NCI-H82 treated with DMSO at 0.1 percent for 48 hours (cell line): ENCODE measurements at regions not wholly inside any gene's neighbourhood (a gene's known extent, or its start where the extent isn't known, plus 50 kb on each side); places are given as distances from the start of the nearest gene placed in this dataset.
"Not testable (repeated sequence)": the region's sequence is repeated elsewhere in the genome, so short reads cannot be mapped to it uniquely, and the experiment has no call there.

Experiments
- DNase-seq: peaks from one replicate; lab custom pipeline; 2025; ENCODE audit not compliant: unreplicated experiment; lab: John Stamatoyannopoulos, UW

DNA sequence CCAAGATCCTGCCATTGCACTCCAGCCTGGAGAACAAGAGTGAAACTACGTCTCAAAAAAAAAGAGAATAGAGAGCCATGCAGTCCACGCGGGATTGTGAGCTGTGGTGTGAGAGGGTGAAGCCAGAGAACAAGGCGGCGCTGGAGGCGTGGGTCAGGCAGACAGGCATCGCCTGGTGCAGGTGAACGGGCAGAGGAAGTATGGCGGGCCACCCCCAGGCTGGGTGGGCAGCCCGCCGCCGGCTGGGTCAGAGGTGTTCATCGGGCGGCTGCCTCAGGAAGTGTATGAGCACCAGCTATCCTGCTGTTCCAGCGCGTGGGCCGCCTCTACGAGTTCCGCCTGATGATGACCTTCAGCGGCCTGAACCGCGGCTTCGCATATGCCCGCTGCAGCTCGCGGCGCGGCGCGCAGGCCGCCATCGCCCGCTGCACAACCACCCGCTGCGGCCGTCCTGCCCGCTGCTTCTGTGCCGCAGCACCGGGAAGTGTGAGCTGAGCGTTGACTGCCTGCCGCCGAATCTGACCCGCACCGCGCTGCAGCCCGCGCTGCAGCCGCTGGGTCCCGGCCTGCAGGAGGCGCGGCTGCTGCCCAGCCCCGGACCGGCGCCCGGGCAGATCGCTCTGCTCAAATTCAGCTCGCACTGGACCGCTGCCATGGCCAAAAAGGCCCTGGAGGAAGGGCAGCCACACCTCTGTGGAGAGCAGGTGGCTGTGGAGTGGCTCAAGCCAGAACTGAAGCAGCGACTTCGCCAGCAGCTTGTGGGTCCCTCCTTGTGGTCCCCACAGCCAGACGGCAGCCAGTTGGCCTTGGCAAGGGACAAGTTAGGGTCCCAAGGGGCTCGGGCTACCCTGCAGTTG, 95.5 kb upstream of the PLEKHM1 start:
- not testable (repeated sequence) for DNase-seq

DNA sequence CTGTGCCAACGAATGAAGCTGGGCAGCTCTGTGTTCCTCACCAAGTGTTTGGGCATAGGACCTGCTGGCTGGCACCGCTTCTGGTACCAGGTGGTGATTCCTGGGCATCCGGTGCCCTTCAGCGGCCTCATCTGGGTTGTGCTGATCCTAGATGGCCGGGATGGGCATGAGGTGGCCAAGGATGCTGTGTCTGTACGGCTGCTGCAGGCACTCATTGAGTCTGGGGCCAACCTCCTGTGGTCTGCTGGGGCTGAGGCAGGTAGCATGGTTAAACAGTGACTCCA, 96.1 kb upstream of the PLEKHM1 start:
- DNase-seq = not testable (repeated sequence)

- DNase-seq = not testable (repeated sequence)
These were observed 102.0 kb upstream of the PLEKHM1 start for GRCh38 chr17:45592433-45592923.

DNA sequence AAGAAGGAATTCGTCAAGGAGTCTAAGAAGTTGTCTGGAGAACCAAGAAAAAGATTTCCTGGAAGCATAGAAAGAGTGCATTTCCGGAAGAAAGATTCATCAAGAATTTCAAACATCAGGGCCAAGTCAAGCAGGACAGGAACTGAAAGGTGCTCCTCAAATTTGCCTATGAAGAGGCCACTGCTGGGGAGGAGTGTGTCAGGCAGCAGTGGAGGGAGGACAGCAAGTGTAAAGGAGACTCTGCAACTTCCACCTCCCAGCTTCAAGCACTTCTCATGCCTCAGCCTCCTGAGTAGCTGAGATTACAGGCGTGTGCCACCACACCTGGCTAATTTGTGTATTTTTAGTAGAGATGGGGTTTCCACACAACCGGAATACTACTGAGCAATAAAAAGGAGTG, 105.8 kb upstream of the PLEKHM1 start:
- not testable (repeated sequence) for DNase-seq

- not testable (repeated sequence) for DNase-seq
These were observed 109.8 kb upstream of the PLEKHM1 start for GRCh38 chr17:45600052-45601012.

DNA sequence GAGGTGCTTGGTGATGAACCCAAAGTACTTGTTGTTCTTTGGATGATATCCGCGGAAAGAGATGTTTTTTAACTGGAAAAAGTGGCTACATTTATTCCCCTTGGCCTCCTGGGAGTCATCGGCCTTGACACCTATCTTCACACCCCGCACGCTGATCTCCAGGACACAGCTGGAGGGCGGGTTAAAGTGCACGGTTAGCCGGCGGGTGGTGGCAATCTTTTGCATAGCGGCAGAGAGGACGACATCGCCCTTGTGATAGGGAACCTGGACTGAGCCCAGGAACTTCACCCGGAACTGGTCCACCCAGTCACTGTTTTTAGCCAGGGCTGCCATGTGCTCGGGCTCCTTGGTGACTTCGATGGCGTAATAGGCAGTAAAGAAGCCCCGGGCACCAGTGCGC, 110.5 kb upstream of the PLEKHM1 start:
- DNase-seq = not testable (repeated sequence)

DNA sequence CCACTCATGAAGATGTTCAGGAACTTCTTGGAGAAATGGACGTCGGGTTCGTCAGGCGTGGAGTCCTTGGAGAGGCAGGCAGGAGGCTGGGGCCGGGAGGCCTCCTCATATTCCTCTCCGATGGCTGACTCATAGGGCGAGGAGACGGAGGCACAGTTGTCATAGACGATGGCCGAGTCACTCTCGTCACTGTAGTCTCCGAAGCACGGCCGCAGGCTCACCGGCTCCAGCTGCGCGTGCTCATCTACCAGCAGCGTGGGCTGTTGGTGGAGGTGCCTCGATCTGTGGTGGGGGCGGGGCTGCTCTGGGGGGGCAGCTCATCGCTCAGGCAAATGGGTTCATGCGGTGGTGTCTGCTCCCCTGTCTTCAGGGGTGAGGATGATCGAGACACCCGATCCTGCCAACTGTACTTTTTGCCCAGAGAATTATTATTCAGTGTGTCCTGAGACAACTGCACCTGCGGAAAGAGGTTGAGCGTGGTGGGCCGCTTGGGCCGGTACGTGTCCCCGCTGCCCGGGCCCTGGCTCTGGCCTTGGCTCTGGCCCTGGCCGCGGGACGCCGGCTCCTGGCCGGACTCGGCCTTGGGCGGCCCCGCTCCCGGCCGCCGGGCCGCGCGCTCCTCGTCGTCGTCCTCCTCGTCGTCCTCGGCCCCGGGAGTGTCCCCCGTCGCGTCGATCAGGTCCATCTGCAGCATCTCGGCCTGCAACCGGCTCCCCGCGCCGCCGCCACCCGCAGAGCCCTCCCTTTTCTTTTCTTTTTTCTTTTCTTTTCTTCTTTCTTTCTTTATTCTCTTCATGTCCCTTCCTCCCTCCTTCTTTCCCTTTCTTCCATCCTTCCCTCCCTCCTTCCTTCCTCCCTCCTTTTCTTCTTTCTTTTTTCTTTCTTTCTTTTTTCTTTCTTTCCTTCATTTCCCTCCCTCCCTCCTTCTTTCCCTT, 111.4 kb upstream of the PLEKHM1 start:
- not testable (repeated sequence) for DNase-seq

DNA sequence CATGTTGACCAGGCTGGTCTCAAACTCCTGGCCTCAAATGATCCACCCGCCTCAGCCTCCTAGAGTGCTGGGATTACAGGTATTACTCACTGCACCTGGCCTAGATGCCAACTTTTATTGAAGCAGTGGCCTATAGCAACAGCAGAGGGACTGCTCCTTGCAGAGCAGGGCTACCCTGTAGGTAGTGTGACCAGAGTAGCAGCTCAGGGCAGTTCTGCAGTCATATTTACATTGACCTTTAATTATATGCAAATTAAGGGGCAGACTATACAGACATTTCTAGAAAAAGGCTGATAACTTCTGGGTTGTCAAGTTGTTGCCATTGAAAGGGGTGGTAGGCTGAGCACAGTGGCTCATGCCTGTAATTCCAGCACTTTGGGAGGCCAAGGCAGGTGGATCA, 115.2 kb upstream of the PLEKHM1 start:
- not testable (repeated sequence) for DNase-seq

DNA sequence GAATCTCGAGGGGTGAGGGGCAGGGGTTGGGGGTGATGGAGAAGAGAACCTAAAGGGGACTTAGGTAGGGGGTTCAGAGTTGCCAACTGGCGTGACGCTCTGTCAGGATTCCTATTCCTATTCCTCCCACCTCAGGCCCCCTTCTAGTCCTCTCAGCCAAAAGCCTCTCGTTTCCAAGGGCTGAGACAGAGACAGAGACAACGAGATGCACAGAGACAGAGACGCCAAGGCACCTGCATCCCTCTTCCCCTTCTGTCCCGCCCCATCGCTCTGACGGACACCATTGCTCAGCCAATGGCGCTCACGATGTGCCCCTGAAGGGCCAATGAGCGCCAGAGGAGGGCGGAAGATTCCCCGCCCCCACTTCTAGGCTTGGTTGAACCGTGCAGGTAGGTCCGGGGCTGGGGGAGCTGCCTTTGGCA, 129.5 kb upstream of the PLEKHM1 start:
- DNase-seq = not testable (repeated sequence)

DNA sequence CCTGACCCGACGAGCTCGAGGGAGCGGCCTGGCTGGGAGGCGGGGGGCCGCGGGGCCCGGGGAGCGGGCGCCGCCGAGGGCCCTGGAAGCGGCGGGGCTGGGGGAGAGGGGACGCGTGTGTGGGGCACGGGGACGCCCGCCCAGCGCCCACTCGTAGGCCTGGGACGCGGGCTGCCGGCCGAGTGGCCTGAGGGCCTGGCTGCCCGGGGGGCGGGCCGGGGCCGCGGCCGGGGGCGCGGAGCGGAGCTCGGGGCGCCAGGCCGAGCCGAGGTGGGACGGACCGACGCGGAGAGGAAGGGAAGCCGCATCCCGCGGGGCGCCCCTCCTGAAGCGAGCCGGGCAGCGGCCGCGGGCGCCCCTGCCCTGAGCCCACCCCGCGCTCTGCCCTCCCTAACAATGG, 129.9 kb upstream of the PLEKHM1 start:
- DNase-seq = not testable (repeated sequence)

DNA sequence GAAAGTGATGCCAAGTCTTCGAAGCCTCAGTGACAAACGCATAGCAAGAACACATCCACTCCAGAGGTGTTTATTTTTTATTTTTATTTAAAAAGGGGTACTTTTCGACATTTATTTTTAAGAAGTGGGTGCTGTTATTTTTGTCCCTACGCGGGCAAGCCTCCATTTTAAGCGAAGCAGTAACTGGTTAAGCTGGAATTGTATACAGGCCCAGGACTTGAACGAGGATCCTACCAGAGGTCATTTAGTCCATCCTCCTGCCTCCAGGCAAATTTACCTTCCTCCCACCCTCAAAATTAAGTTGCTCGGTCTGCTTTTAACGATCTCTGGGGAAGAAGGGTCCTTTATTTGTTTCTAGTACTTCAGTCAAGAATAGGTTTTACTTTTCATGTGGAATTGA, 130.6 kb upstream of the PLEKHM1 start:
- not testable (repeated sequence) for DNase-seq

- not testable (repeated sequence) for DNase-seq
These were observed 131.8 kb upstream of the PLEKHM1 start for GRCh38 chr17:45622295-45622694.

DNA sequence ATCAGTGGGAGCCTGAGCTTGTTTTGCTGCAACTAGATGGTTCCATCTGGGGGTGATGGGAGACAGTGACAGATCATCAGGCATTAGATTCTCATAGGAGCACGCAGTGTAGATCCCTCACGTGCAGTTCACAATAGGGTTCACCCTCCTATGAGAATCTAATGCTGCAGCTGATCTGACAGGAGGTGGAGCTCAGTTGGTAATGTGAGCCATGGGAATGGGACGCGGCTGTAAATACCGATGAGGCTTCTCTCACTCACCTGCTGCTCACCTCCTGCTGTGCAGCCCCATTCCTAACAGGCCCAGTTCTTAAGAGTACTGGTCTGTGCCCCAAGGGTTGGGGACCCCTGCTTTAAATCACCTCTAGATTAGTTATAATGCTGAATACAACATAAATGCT, 137.5 kb upstream of the PLEKHM1 start:
- DNase-seq = no peak

GRCh38 chr17:45631941-45632340, 141.4 kb upstream of the PLEKHM1 start:
- no peak for DNase-seq

DNA sequence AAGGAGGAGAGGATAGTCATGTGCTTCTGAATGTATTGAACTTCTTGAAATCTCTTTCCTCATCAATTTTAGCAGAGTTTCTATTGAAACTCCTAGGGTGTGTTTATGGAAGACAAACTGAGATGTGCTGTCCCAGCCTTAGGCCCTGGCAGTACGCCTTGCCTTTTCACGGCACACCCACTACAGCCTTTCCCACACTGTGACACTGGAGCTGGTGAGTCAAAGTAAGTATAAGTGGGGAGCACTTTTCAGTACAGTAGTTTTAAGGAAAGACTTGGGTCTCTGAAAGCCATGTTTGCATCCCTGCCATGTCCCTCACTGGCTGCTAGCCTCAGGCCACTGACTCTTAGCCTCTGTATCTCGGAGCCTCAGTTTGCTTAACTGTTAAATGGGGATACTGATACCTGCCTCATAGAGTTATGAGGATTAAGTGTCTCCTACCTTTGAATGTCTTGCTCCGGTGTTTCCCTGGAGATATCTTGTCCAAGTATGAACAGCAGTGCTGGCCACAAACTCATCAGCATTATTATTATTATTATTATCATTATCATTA, 144.7 kb upstream of the CRHR1 start:
- no peak for DNase-seq

DNA sequence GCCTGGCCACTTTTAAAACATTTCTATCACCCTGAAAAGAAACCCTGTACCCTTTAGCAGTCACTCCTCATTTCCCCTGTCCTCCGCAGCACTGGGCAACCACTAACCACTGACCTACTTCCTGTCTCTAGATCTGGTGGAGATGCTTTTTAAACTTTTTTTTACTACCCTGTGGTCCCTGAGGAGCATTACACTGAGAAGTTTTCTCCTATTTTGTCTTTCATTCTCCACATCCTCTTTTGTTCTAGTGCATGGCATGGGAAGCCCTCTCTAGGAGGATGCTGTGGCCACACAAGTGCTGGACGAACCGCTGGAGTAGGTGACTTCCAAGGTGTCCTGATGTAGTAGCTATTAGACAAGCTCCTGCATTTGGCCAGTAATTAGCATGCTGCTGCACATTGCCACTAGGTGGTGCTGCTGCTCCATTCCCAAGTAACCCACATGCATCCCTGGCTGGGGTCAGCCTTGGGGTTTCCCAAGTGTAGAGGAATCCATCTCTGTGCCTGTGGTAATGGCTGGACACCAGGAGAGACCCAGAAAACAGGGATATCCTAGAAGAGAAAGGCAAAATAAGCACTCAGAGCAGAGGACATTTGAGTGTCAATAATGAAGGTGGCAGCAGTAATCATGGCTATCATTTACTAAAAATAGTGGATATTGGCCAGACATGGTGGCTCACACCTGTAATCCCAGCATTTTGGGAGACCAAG, 143.8 kb upstream of the CRHR1 start:
- DNase-seq = no peak

DNA sequence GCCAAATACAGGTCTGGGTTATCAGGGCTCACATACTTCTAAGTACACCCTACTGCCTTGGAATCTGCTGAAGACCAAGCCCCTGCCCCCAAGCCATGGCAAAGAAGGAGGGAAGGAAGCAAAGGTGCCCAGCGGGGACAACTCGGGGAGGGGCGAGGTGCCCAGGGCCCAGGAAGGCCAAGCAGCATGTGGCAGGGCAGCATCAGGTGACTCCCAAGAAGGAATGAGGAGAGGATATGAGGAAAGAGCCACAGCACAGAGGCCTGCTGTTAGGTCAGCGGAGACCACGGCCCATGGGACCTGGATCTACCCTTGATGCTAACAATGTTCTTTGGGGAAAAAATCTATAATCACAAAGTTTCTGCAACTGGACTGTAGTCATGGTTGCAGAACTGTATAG, 142.6 kb upstream of the CRHR1 start:
- DNase-seq = no peak

DNA sequence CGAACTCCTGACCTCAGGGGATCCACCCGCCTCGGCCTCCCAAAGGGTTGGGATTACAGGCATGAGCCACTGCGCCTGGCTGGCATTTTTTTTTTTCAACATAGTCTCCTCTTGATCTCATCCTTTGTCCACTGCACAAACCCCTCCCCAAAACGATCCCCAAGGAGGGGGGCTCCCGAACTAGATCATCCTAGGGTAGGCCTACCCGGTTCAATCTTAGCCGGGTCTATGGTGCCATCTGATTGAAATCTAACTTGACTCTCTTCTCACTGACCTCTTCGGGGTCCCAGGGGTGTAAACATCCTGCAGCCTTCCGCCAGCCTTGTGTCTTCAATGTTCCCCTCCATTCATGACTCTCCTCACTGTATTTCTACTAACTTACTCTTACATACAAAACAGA, 140.5 kb upstream of the CRHR1 start:
- DNase-seq = no peak

DNA sequence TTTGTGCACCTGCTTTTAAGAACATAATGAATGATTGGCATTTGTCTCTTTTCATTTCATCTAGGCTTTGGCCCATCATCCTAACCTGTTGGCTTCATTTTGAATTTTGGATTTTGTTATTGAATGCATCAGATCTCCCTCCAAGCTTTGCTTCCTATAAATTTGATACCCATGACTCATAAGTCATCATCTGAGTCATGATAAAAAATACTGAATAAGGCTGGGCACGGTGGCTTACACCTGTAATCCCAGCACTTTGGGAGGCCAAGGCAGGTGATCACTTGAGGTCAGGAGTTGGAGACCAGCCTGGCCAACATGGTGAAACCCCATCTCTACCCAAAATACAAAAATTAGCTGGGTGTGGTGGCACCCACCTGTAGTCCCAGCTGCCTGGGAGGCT, 139.5 kb upstream of the CRHR1 start:
- DNase-seq = not testable (repeated sequence)

- peak; percentile 99 for DNase-seq
These were observed 138.8 kb upstream of the CRHR1 start for GRCh38 chr17:45645330-45645729.
